Fibroblast of pulmonary artery (primary cell): ENCODE measurements at regions not wholly inside any gene's neighbourhood (a gene's known extent, or its start where the extent isn't known, plus 50 kb on each side); places are given as distances from the start of the nearest gene placed in this dataset.
"Not testable (repeated sequence)": the region's sequence is repeated elsewhere in the genome, so short reads cannot be mapped to it uniquely, and the experiment has no call there.

Experiments
- DNase-seq: peaks from one replicate; pipeline ENCODE4 v3.0.0-alpha.2; 2010; ENCODE audit warnings: low read depth
- H3K4me3 ChIP-seq: replicated peaks from 2 replicates; pipeline ENCODE4 v1.5.1; 2011; ENCODE audit warnings: low read depth, mild to moderate bottlenecking, control low read depth, low read length, moderate library complexity
- TF ChIP-seq, protein P1 (sequence below): IDR thresholded peaks from 2 replicates; pipeline ENCODE4 v1.5.1; 2011; ENCODE audit warnings: mild to moderate bottlenecking, control low read depth, low read length, inconsistent platforms; ENCODE audit errors: missing control alignments

DNA sequence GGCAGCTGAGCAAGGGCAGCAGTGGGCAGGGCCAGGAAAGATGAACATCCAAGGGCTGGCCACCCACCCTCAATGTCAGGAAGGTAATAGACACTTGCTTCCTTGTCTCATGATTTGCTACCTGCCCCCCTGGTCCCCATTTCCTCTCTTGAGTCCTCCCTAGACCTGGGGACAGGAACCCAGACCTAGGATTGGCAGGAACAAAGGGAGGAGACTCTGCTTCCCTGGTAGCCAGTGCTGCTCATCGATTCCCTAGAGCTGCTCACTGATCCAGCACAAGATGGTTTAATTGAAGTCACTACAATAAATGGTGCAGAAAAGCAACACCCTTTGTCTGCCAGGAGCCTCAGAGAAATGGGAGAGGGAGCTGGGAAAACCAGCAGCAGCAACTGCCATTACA is 67.8 kb upstream of the CHST1 start:
- no peak overlapping the region for H3K4me3 ChIP-seq
- no peak for DNase-seq
- TF ChIP-seq, protein P1, sequence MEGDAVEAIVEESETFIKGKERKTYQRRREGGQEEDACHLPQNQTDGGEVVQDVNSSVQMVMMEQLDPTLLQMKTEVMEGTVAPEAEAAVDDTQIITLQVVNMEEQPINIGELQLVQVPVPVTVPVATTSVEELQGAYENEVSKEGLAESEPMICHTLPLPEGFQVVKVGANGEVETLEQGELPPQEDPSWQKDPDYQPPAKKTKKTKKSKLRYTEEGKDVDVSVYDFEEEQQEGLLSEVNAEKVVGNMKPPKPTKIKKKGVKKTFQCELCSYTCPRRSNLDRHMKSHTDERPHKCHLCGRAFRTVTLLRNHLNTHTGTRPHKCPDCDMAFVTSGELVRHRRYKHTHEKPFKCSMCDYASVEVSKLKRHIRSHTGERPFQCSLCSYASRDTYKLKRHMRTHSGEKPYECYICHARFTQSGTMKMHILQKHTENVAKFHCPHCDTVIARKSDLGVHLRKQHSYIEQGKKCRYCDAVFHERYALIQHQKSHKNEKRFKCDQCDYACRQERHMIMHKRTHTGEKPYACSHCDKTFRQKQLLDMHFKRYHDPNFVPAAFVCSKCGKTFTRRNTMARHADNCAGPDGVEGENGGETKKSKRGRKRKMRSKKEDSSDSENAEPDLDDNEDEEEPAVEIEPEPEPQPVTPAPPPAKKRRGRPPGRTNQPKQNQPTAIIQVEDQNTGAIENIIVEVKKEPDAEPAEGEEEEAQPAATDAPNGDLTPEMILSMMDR = no peak

DNA sequence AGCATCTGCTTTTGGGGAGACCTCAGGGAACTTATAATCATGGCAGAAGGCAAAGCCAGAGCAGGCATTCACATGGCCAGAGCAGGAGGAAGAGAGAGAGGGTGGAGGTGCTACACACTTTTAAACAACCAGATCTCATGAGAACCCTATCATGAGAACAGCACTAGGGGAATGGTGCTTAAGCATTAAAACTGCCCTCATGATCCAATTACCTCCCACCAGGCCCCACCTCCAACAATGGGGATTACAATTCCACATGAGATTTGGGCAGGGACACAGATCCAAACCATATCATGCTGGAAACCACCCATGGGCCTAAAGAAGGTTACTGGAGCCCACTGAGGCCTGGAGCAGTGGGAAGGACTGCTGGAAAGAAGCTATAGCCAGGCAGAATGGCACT is 66.9 kb upstream of the CHST1 start:
- no peak for DNase-seq
- H3K4me3 ChIP-seq = no peak overlapping the region
- TF ChIP-seq, protein P1 = no peak

DNA sequence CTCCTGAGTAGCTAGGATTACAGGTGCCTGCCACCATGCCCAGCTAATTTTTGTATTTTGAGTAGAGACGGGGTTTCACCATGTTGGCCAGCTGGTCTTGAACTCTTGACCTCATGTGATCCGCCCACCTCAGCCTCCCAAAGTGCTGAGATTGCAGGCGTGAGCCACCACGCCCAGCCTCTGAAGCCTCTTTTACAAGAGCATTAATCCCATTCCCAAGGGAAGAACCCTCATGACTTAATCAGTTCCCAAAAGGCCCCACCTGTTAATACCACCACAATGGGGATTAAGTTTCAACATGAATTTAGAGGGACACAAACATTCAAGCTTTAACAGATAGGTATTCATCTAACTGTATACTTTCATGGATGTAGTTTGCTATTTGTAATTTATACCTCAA is 65.7 kb upstream of the CHST1 start:
- not testable (repeated sequence) for H3K4me3 ChIP-seq, DNase-seq

DNA sequence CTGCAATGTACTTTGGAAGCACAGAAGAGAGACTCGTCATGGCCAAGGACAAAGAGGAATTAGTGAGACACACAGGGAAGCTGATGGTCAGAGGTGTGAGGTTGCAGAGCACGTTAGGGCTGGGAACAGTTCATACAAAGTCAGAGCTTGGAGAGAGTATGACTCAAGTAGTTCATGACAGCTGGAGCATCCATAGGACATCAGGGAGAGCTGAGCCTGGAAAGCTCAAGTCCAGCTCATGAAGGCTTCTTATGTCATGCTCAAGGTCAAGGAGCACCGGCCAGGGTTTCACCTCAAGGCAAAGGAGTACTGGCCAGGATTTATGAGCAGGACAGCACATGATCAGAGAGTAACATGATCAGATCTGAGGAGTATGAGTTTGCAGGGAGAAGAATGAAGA is 64.6 kb upstream of the CHST1 start:
- DNase-seq = no peak
- no peak overlapping the region for H3K4me3 ChIP-seq
- TF ChIP-seq, protein P1 = no peak

DNA sequence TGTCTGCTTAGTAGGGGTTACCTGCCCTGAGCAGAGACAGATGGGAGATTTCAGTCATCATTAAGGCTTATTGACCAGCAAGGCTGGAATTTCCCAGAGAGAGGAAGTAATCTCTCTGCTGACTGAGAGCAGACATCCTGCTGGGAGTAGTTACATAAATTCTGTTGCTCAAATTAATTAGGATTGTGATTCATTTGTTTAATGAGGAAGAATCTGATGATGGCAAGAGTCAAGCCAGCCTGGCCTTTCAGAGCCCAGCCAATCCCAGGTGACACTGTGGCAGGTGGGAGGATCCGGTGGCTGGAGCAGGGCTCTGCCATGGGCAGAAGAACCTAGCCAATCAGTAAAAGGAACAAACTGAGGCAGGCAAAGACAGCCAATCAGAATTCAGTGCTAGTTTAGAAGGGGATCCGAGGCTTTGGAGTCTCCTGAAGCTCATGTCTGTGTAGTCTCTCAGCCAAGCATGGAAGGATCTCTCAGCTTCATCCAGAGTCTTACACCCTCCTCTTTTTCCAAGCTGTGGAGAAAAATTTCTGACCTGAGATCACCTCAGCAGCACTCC is 61.2 kb upstream of the CHST1 start:
- H3K4me3 ChIP-seq = no peak overlapping the region
- TF ChIP-seq, protein P1 = no peak
- DNase-seq = no peak

DNA sequence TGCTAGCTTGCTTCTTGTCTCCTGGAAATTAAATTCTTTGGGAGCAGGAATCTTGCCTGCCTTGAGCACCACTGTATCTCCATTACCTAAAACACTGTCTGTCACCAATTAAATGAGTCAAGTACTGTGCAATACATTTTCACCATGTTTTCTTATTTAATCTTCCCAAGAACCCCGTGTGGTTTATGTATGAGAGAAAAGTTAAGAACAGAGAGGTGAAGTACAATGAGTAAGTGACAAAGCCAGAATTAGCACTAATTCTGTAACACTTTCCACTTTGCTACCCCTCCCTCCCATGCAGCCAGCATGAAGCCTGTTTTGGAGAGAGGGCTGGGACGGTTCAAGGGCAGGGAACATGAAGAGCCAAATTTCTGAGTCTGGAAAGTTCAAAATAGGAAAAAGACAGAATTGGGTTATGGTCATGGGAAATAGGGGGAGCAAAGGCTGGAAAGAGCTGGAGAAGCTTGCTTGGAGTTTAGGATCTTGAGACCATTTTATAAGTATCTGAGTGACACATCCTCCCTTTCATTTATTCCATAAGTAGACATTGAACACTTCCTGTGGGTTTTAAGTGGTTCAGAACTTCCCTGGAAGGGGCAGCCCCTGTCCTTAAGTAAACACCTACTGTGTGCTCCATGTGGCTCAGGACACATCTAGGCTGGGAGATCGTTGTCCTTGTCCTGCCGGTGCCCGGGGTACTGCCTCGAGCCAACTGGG is 60.5 kb upstream of the CHST1 start:
- H3K4me3 ChIP-seq = no peak overlapping the region
- TF ChIP-seq, protein P1 = no peak
- no peak for DNase-seq

DNA sequence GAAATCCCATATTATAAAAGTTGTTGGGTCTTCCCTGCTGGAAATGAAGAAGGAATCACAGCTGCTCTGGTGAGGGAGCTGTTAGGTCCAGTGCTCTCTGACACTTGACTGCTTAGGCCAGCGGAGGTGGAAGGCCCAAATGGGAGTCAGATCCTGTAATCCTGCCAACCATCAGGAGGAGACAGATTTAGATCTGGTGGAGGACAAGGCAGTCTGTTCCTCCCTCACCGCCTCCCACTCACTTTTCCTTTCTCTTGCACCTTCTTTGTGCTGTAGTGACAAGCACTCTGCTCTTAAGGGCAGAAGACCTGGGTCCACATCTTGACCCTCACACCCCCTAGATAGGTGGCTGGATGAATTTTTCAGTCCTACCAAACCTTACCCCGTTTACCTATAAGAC is 59.7 kb upstream of the CHST1 start:
- TF ChIP-seq, protein P1 = no peak
- no peak for DNase-seq

More for the DNA sequence above, 59.7 kb upstream of the CHST1 start:
- H3K4me3 ChIP-seq = no peak overlapping the region
